DND-41 (cell line): ENCODE measurements at regions not wholly inside any gene's neighbourhood (a gene's known extent, or its start where the extent isn't known, plus 50 kb on each side); places are given as distances from the start of the nearest gene placed in this dataset.

ENCODE experiments used
- EZH2 ChIP-seq: IDR thresholded peaks from 3 replicates; pipeline ENCODE4 v1.6.1; 2012; ENCODE audit warnings: borderline replicate concordance, low read depth, mild to moderate bottlenecking, moderate library complexity, low read length, inconsistent platforms; ENCODE audit not compliant: severe bottlenecking
- TF ChIP-seq, protein P1 (sequence below): IDR thresholded peaks from 2 replicates; pipeline ENCODE4 v1.5.1; 2012; ENCODE audit warnings: borderline replicate concordance, low read length, moderate library complexity, mild to moderate bottlenecking; ENCODE audit not compliant: poor library complexity, severe bottlenecking; ENCODE audit errors: extremely low read depth

DNA sequence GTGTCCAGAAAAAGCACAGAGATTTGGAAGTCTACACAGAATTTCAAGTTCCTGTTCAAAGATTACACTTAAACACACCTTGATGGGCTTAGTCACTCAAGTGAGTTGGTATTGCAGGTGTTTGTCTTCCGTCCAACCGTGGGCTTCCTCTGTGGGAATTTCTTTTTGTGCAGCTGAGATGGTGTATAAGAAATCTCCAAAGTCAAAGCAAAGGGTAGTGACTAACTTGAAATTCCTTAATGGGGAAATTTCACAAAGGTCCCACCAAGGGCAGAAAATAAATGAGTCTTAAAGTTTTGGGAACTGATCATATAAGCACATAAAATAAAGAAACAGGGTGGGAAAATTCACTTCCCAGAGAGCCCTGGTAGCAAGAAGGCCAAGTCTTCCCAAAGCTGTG is 102.0 kb upstream of the TNFAIP3 start:
- TF ChIP-seq, protein P1, sequence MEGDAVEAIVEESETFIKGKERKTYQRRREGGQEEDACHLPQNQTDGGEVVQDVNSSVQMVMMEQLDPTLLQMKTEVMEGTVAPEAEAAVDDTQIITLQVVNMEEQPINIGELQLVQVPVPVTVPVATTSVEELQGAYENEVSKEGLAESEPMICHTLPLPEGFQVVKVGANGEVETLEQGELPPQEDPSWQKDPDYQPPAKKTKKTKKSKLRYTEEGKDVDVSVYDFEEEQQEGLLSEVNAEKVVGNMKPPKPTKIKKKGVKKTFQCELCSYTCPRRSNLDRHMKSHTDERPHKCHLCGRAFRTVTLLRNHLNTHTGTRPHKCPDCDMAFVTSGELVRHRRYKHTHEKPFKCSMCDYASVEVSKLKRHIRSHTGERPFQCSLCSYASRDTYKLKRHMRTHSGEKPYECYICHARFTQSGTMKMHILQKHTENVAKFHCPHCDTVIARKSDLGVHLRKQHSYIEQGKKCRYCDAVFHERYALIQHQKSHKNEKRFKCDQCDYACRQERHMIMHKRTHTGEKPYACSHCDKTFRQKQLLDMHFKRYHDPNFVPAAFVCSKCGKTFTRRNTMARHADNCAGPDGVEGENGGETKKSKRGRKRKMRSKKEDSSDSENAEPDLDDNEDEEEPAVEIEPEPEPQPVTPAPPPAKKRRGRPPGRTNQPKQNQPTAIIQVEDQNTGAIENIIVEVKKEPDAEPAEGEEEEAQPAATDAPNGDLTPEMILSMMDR, result no peak
- TF ChIP-seq EZH2, result no peak
